ENCODE measurements at regions not wholly inside any gene's neighbourhood (a gene's known extent, or its start where the extent isn't known, plus 50 kb on each side); places are given as distances from the start of the nearest gene placed in this dataset.

DNA sequence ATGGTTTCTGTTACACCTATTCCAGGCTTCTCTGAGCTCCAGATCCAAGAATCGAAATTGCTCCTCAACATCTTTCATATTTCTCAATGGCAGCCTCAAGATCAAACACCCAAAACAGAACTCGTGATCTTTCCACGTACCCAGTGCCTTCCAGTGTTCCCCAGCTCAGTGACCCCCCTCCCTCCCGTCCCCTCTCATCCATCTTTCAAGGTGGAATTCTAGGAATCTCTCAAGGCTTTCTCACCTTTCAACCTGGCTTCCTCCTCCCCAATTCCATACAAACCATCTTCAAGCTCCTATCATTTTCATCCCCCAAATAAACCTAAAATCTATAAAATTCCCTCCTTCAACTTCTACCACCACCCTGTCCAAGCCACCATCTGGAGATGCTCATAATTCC, 615.3 kb downstream of the BNC2 start:
- TF ChIP-seq, protein P1, sequence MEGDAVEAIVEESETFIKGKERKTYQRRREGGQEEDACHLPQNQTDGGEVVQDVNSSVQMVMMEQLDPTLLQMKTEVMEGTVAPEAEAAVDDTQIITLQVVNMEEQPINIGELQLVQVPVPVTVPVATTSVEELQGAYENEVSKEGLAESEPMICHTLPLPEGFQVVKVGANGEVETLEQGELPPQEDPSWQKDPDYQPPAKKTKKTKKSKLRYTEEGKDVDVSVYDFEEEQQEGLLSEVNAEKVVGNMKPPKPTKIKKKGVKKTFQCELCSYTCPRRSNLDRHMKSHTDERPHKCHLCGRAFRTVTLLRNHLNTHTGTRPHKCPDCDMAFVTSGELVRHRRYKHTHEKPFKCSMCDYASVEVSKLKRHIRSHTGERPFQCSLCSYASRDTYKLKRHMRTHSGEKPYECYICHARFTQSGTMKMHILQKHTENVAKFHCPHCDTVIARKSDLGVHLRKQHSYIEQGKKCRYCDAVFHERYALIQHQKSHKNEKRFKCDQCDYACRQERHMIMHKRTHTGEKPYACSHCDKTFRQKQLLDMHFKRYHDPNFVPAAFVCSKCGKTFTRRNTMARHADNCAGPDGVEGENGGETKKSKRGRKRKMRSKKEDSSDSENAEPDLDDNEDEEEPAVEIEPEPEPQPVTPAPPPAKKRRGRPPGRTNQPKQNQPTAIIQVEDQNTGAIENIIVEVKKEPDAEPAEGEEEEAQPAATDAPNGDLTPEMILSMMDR (optimal IDR thresholded peaks at IDR 0.05 in 1 of 3, IDR thresholded peaks at IDR 0.05 in 1 of 3, conservative IDR thresholded peaks at IDR 0.05 in 1 of 3; ENCODE audit: extremely low read depth in 1 of 3, insufficient read depth in 2 of 3, low read length in 3 of 3) = no peak
- TF ChIP-seq EZH2 (IDR thresholded peaks at IDR 0.05; ENCODE audit: low read length) = no peak
